B cell (primary cell): ENCODE measurements at regions not wholly inside any gene's neighbourhood (a gene's known extent, or its start where the extent isn't known, plus 50 kb on each side); places are given as distances from the start of the nearest gene placed in this dataset.

Source experiments
- ATAC-seq: fragments of 200-7000 bp; cut with Tn5 transposase; one replicate; pipeline ENCODE4 v1.10.0; 2021; ENCODE audit warnings: low read depth, mild to moderate bottlenecking, moderate number of reproducible peaks, moderate library complexity
- CTCF ChIA-PET: fragments of 350-600 bp; sonication (Branson Sonifier 250); formaldehyde crosslinking; loops from one replicate; lab custom pipeline; 2021; ENCODE audit warnings: antibody characterized with exemption, inconsistent platforms; lab: Charles Lee
- POLR2A ChIA-PET: fragments of 350-600 bp; sonication (Branson Sonifier 250); formaldehyde crosslinking; loops from one replicate; lab custom pipeline; 2021; ENCODE audit warnings: antibody characterized with exemption; lab: Charles Lee
- DNase-seq: peaks from one replicate; pipeline ENCODE4 v3.0.0; 2013
- H2AFZ ChIP-seq: 2 replicates; pipeline ENCODE4 v1.6.1; 2012; ENCODE audit warnings: mild to moderate bottlenecking, low read depth, low read length; ENCODE audit not compliant: insufficient read depth, poor library complexity, severe bottlenecking
- H3K27ac ChIP-seq, 2 donors: 1 replicate in 1 of 2; 2 replicates in 1 of 2; pipeline ENCODE4 v1.5.1; 2012 to 2013; ENCODE audit warnings: low read length in 2 of 2, mild to moderate bottlenecking in 2 of 2, moderate library complexity in 1 of 2
- H3K27me3 ChIP-seq, 4 experiments: fragments of 200-600 bp in 1 of 4; sonication (generic) in 1 of 4; replicated peaks in 1 of 4; 1 replicate in 2 of 4; 2 replicates in 2 of 4; pipeline versions ENCODE4 v1.6.1 to v1.7.0; 2013 to 2016; ENCODE audit warnings: low read length in 3 of 4, mild to moderate bottlenecking in 2 of 4, mixed read lengths in 1 of 4, moderate library complexity in 1 of 4; ENCODE audit not compliant: insufficient read depth in 4 of 4, control insufficient read depth in 3 of 4; ENCODE audit errors: control extremely low read depth in 1 of 4
- H3K36me3 ChIP-seq, 2 experiments: replicated peaks in 1 of 2; 1 replicate in 1 of 2; 2 replicates in 1 of 2; pipeline versions ENCODE4 v1.6.1 to v1.7.1; 2013; ENCODE audit warnings: low read length in 1 of 2; ENCODE audit not compliant: insufficient read depth in 2 of 2, control insufficient read depth in 1 of 2; ENCODE audit errors: control extremely low read depth in 1 of 2, extremely low read depth in 1 of 2
- H3K4me1 ChIP-seq, 2 donors: fragments of 200-600 bp in 1 of 2; sonication (generic) in 1 of 2; 1 replicate in 1 of 2; 2 replicates in 1 of 2; pipeline versions ENCODE4 v1.5.1 to v1.6.1; 2013 to 2017; ENCODE audit warnings: low read length in 2 of 2; ENCODE audit not compliant: control insufficient read depth in 2 of 2, insufficient read depth in 2 of 2
- H3K4me2 ChIP-seq: replicated peaks from 2 replicates; pipeline ENCODE3; 2012; ENCODE audit warnings: mild to moderate bottlenecking, low read depth, low read length; ENCODE audit not compliant: poor library complexity, severe bottlenecking
- H3K4me3 ChIP-seq, 5 experiments: fragments of 200-600 bp in 1 of 5; sonication (generic) in 1 of 5; 1 replicate in 3 of 5; 2 replicates in 2 of 5; pipeline versions ENCODE4 v1.5.1 to v1.7.0; 2011 to 2016; ENCODE audit warnings: low read length in 4 of 5, mild to moderate bottlenecking in 4 of 5, low read depth in 2 of 5, control low read depth in 1 of 5, moderate library complexity in 1 of 5; ENCODE audit not compliant: insufficient read depth in 1 of 5; ENCODE audit errors: control extremely low read depth in 1 of 5, extremely low read depth in 1 of 5
- H3K79me2 ChIP-seq: fragments of 200-600 bp; sonication (generic); one replicate; pipeline ENCODE4 v1.6.0; 2016; ENCODE audit warnings: low read length; ENCODE audit not compliant: control insufficient read depth, insufficient read depth
- H3K9ac ChIP-seq: fragments of 200-600 bp; sonication (generic); 2 replicates; pipeline ENCODE4 v1.6.1; 2017; ENCODE audit warnings: mild to moderate bottlenecking, low read length, moderate library complexity
- H3K9me3 ChIP-seq, 3 donors: one replicate each; pipeline versions ENCODE4 v1.6.1 to v1.7.1; 2013; ENCODE audit warnings: low read length in 2 of 3; ENCODE audit not compliant: control insufficient read depth in 2 of 3, insufficient read depth in 1 of 3; ENCODE audit errors: control extremely low read depth in 1 of 3
- H4K20me1 ChIP-seq: 2 replicates; pipeline ENCODE4 v1.6.0; 2012; ENCODE audit warnings: mild to moderate bottlenecking, low read length; ENCODE audit not compliant: insufficient read depth, control insufficient read depth, poor library complexity, severe bottlenecking
- H3K27ac Mint-ChIP-seq: one replicate; pipeline ENCODE4 v1.8.0; 2021; ENCODE audit warnings: mixed read lengths
- H3K27me3 Mint-ChIP-seq: one replicate; pipeline ENCODE4 v1.8.0; 2021; ENCODE audit warnings: mixed read lengths
- H3K4me1 Mint-ChIP-seq: one replicate; pipeline ENCODE4 v1.8.0; 2021; ENCODE audit warnings: mixed read lengths
- H3K4me3 Mint-ChIP-seq: one replicate; pipeline ENCODE4 v1.8.0; 2021; ENCODE audit warnings: mixed read lengths
- H3K9me3 Mint-ChIP-seq: one replicate; pipeline ENCODE4 v1.8.0; 2022; ENCODE audit warnings: mixed read lengths; ENCODE audit not compliant: insufficient read depth
- CTCF ChIP-seq: fragments of 200-600 bp; IDR thresholded peaks from one replicate; pipeline ENCODE4 v1.8.0; 2022; ENCODE audit warnings: antibody characterized with exemption, mild to moderate bottlenecking
- EZH2 ChIP-seq: IDR thresholded peaks from 2 replicates; pipeline ENCODE4 v1.6.1; 2012; ENCODE audit warnings: borderline replicate concordance, low read depth, mild to moderate bottlenecking, moderate library complexity, low read length; ENCODE audit not compliant: insufficient read depth, poor library complexity, severe bottlenecking
- intact Hi-C: fragments of 100-400 bp; cut with micrococcal nuclease; formaldehyde crosslinking; loops from one replicate; pipeline ENCODE4 v1.10.0; 2022

- Histone ChIP-seq H3K9ac (no peak overlapping the region), H3K9me3 (peaks cover 0 to 7% (median 0%) of the 10 kb centered on the region in 3 donors), H3K4me1 (no peaks in the 10 kb centered on the region), H2AFZ (no peak overlapping the region), H3K4me2 (no peak overlapping the region), H3K4me3 (no peak overlapping the region), H4K20me1 (no peaks in the 10 kb centered on the region), H3K79me2 (no peaks in the 10 kb centered on the region), H3K36me3 (no peaks in the 10 kb centered on the region), H3K27ac (no peak overlapping the region), H3K27me3 (no peaks in the 10 kb centered on the region)
- ChIA-PET POLR2A (no interaction called here), CTCF (interaction anchor here (0.8 kb wide), 1 partner anchor 9 kb away, joined by 3 read pairs; no protein-coding TSS in a partner anchor)
- Mint-ChIP-seq H3K27me3 (no peaks in the 10 kb centered on the region), H3K4me3 (no peak overlapping the region), H3K9me3 (peaks cover 6% of the 10 kb centered on the region), H3K4me1 (no peaks in the 10 kb centered on the region), H3K27ac (no peak overlapping the region)
- ATAC-seq = no peak
- intact Hi-C loops = no loop called here
- TF ChIP-seq CTCF = no peak
- TF ChIP-seq EZH2 = no peak
- DNase-seq = no peak
Measured at GRCh38 chr4:164021947-164022346, 527.5 kb downstream of the TMA16 start.

- Mint-ChIP-seq H3K27me3 (no peaks in the 10 kb centered on the region), H3K4me3 (no peak overlapping the region), H3K4me1 (no peaks in the 10 kb centered on the region), H3K27ac (no peak overlapping the region), H3K9me3 (peaks cover 6% of the 10 kb centered on the region)
- Histone ChIP-seq H3K4me2 (no peak overlapping the region), H3K4me1 (no peaks in the 10 kb centered on the region), H3K27ac (no peak overlapping the region), H3K27me3 (no peaks in the 10 kb centered on the region), H3K9ac (no peak overlapping the region), H3K9me3 (peaks cover 0 to 7% (median 0%) of the 10 kb centered on the region in 3 donors), H4K20me1 (no peaks in the 10 kb centered on the region), H2AFZ (no peak overlapping the region), H3K36me3 (no peaks in the 10 kb centered on the region), H3K4me3 (no peak overlapping the region), H3K79me2 (no peaks in the 10 kb centered on the region)
- CTCF ChIA-PET = interaction anchor here (1.3 kb wide), 1 partner anchor 10 kb away, joined by 3 read pairs; no protein-coding TSS in a partner anchor
- ATAC-seq = no peak
- no peak for DNase-seq
- TF ChIP-seq CTCF (no peak), EZH2 (no peak)
- POLR2A ChIA-PET = no interaction called here
- intact Hi-C loops = no loop called here
Measured at GRCh38 chr4:164023214-164023613, 528.7 kb downstream of the TMA16 start.
